Fibroblast of villous mesenchyme (primary cell): ENCODE measurements at regions not wholly inside any gene's neighbourhood (a gene's known extent, or its start where the extent isn't known, plus 50 kb on each side); places are given as distances from the start of the nearest gene placed in this dataset.

Source experiments
- DNase-seq: peaks from one replicate; pipeline ENCODE4 v3.0.0-alpha.2; 2010; ENCODE audit warnings: low read depth
- H3K4me3 ChIP-seq: 2 replicates; pipeline ENCODE4 v1.5.1; 2011; ENCODE audit warnings: low read depth, mild to moderate bottlenecking, low read length
- TF ChIP-seq, protein P1 (sequence below): IDR thresholded peaks from 2 replicates; pipeline ENCODE4 v1.5.1; 2012; ENCODE audit warnings: low read depth, mild to moderate bottlenecking, low read length; ENCODE audit not compliant: insufficient read depth

DNA sequence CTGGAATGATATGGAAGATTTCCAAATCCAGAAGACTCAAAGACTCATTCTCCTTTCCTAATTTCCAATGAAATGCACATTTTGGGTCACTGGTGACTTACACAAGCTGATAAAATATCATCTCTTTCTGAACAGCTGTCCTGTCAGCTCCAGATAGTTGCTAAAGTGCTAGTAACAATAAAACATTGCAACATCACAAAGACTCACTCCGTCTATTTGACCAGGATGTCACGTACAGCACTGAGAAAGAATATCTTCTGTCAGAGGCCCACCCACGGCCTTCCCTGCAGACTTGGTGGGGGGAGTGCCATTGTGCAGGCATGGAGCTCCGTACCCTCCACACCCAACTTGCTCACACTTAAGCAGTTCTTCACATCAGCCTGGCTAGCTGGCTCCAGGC lies 78.9 kb upstream of the EGR2 start:
- no peak for DNase-seq
- TF ChIP-seq, protein P1, sequence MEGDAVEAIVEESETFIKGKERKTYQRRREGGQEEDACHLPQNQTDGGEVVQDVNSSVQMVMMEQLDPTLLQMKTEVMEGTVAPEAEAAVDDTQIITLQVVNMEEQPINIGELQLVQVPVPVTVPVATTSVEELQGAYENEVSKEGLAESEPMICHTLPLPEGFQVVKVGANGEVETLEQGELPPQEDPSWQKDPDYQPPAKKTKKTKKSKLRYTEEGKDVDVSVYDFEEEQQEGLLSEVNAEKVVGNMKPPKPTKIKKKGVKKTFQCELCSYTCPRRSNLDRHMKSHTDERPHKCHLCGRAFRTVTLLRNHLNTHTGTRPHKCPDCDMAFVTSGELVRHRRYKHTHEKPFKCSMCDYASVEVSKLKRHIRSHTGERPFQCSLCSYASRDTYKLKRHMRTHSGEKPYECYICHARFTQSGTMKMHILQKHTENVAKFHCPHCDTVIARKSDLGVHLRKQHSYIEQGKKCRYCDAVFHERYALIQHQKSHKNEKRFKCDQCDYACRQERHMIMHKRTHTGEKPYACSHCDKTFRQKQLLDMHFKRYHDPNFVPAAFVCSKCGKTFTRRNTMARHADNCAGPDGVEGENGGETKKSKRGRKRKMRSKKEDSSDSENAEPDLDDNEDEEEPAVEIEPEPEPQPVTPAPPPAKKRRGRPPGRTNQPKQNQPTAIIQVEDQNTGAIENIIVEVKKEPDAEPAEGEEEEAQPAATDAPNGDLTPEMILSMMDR, result no peak
- H3K4me3 ChIP-seq, result no peak overlapping the region

DNA sequence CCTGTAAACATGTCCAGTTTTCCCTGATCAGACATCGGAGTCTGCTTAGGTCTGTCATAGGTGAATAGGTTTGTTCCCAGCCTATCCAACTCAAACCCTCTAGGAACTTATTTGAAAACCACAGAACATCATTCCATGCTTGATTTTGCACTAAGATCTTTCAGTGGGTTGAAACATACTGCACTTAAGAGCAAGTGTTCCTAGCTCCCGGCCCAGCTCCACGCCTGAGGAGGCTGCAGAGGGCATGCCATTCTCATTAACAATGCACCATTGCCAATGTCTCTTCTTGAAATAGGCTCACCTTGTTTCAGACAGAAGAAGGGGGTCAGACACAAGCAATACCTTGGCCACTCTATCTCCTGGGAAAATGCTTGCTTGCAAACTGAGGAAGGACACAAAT lies 78.0 kb upstream of the EGR2 start:
- DNase-seq, result no peak
- TF ChIP-seq, protein P1, result no peak
- H3K4me3 ChIP-seq, result no peak overlapping the region

DNA sequence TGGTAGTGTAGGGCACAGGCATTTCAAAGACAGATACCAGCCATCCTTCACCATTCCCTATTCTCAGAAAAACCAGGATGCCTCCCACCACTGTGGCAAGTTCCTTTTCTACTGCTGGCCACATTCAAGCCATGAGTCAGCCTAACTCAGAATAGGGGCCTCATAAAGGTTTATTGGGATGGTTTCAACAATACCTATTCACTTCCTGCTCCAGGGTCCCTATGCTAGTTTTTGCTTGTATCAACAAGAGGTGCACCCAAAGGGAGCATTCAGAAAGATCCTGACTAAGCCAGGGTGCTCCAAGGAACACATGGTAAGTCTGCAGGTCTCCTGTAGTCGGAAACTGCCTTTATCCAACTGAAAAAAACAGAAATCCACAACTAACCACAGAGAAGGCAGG lies 76.9 kb upstream of the EGR2 start:
- TF ChIP-seq, protein P1, result no peak
- no peak overlapping the region for H3K4me3 ChIP-seq
- no peak for DNase-seq

DNA sequence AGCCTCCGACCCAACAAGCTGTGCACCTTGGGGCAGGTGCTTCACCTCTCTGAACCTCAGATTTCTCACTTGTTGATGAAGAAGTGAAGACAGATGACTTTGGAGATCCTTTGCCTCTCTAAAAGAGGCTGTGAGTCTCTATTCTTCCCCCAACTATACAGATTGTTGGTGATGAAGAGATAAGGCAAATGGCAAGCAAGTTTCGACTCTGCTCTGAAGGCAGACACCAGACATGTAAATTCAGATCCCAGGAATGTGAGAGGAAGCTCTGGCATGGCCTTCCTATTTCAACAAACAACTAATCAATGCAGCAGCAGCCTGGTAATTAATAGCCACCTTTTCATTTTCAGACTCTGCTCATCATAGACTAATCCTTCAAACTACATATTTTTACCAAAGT lies 74.2 kb upstream of the EGR2 start:
- TF ChIP-seq, protein P1, result no peak
- H3K4me3 ChIP-seq, result no peak overlapping the region
- no peak for DNase-seq

DNA sequence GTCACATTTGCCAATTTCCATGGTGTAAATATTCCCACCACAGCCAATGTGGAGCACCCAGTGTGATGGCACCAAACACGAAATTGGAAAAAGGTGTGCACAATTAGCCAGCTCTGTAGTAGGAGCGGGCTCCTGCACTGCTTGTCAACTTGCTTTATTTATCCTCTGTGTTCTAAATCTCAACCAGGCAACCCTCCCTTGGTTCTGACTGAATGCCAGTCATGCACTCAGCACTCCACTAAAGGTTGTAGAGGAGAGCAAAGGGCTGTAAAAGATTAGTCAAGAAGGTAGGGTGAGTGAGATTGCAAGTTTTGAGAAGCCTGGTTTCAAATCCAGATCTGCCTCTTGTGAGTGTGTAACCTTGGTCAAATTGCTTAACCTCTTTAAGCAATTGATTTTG lies 71.5 kb upstream of the EGR2 start:
- TF ChIP-seq, protein P1, result no peak
- no peak overlapping the region for H3K4me3 ChIP-seq
- DNase-seq, result no peak

DNA sequence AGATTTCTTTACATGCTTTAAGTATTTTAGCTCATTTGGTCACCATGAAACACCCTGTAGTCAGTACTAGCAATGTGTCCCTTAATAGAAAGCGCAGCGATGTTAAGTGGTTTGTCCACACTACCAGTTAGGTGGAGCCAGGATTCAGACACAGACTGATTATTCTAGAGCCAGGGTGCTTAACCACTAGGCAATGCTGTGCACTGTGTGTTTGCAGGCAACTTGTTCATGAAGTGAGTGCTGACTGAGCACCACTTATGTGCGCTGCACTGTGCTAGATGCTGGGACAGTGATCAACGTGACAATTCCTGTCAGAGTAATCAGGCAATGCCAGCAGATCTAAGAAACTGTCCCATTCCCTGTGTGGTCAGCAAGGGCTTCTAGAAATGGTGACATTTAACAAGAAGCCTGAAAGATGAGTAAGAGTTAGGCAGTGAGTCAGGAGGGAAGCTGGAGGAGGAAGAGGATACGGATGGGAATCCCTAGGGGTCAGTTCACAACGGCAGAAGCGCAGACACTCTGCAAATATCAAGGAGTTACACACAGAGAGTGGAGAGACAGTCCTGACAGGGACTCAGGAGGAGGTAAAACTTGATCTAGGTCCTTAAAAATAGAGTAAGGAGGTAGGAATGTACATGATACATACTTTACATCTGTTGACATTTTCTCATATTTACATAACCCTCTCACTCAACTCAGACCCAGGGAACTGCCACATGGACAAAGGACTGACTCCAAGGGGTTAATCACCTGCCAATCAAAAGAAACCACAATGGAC lies 69.7 kb upstream of the EGR2 start:
- H3K4me3 ChIP-seq, result no peak overlapping the region
- DNase-seq, result peak; percentile 17
- TF ChIP-seq, protein P1, result no peak

DNA sequence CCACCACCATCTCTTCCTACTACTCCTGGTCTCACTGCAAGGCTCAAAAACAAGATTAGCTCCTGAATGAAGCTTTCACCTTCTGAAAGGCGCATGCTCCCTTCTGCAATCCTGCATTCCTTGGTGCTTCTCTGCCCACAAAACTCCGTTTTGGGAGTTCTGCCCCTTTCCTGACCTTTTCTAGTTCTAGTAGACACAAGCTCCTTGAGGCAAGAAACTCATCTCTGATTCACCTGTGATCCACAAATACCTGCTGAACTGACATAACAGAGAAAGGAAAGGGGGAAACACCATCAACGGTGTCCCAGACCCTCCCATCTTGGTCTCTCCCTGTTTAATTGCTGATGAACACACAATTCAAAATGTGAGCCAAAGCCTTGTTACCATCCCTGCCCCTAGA lies 64.0 kb upstream of the EGR2 start:
- no peak overlapping the region for H3K4me3 ChIP-seq
- no peak for DNase-seq
- TF ChIP-seq, protein P1, result no peak
